ENCODE measurements at regions not wholly inside any gene's neighbourhood (a gene's known extent, or its start where the extent isn't known, plus 50 kb on each side); places are given as distances from the start of the nearest gene placed in this dataset.
"Not testable (repeated sequence)": the region's sequence is repeated elsewhere in the genome, so short reads cannot be mapped to it uniquely, and the experiment has no call there.

- H3K36me3 Mint-ChIP-seq (ENCODE audit: low read depth): no peaks in the 10 kb centered on the region
- H3K4me3 Mint-ChIP-seq: no peak overlapping the region
- no peak for DNase-seq
- no peak overlapping the region for H3K27ac Mint-ChIP-seq
- no peak for TF ChIP-seq CTCF (IDR thresholded peaks at IDR 0.05)
- peaks cover 16% of the 10 kb centered on the region; the same call in 1 of the 2 replicates for H3K9me3 Mint-ChIP-seq
- H3K4me1 Mint-ChIP-seq (ENCODE audit: low read depth): no peaks in the 10 kb centered on the region
- H3K27me3 Mint-ChIP-seq (ENCODE audit: insufficient read depth): no peaks in the 10 kb centered on the region
These were observed 64.4 kb upstream of the MYO3A start for GRCh38 chr10:25869609-25870008.

- not testable (repeated sequence) for H3K4me3 Mint-ChIP-seq; H3K9me3 Mint-ChIP-seq; H3K27ac Mint-ChIP-seq; DNase-seq; H3K4me1 Mint-ChIP-seq (ENCODE audit: low read depth); H3K36me3 Mint-ChIP-seq (ENCODE audit: low read depth); H3K27me3 Mint-ChIP-seq (ENCODE audit: insufficient read depth)
These were observed 59.6 kb upstream of the MYO3A start for GRCh38 chr10:25874402-25874801.

- peak; percentile 93 for TF ChIP-seq CTCF (IDR thresholded peaks at IDR 0.05)
- H3K36me3 Mint-ChIP-seq (ENCODE audit: low read depth): no peaks in the 10 kb centered on the region
- no peak overlapping the region for H3K4me3 Mint-ChIP-seq
- peak; percentile 36 for DNase-seq
- H3K9me3 Mint-ChIP-seq: peaks cover 6% of the 10 kb centered on the region; the same call in 1 of the 2 replicates
- H3K4me1 Mint-ChIP-seq (ENCODE audit: low read depth): no peaks in the 10 kb centered on the region
- no peak overlapping the region for H3K27ac Mint-ChIP-seq
- no peaks in the 10 kb centered on the region; the same call in 1 of the 2 replicates for H3K27me3 Mint-ChIP-seq (ENCODE audit: insufficient read depth)
These were observed 58.4 kb upstream of the MYO3A start for GRCh38 chr10:25875556-25876165.

GRCh38 chr10:25877296-25877695, 56.7 kb upstream of the MYO3A start:
- TF ChIP-seq CTCF (IDR thresholded peaks at IDR 0.05): no peak
- H3K27me3 Mint-ChIP-seq (ENCODE audit: insufficient read depth): no peaks in the 10 kb centered on the region; the same call in 1 of the 2 replicates

More at GRCh38 chr10:25877296-25877695, 56.7 kb upstream of the MYO3A start:
- no peak overlapping the region for H3K4me3 Mint-ChIP-seq
- no peaks in the 10 kb centered on the region for H3K36me3 Mint-ChIP-seq (ENCODE audit: low read depth)
- H3K9me3 Mint-ChIP-seq: no peaks in the 10 kb centered on the region; the same call in 1 of the 2 replicates
- no peaks in the 10 kb centered on the region for H3K4me1 Mint-ChIP-seq (ENCODE audit: low read depth)
- H3K27ac Mint-ChIP-seq: no peak overlapping the region
- no peak for DNase-seq
